Loucy (cell line): ENCODE measurements at regions not wholly inside any gene's neighbourhood (a gene's known extent, or its start where the extent isn't known, plus 50 kb on each side); places are given as distances from the start of the nearest gene placed in this dataset.

ENCODE experiments used
- H2AFZ ChIP-seq: fragments of 200-600 bp; sonication (generic); 2 replicates; pipeline ENCODE4 v1.6.0; 2016; ENCODE audit warnings: antibody characterized with exemption, mild to moderate bottlenecking, low read length, moderate library complexity
- H3F3A ChIP-seq: fragments of 200-600 bp; 2 replicates; pipeline ENCODE4 v1.6.0; 2016; ENCODE audit warnings: antibody characterized with exemption, low read depth, mild to moderate bottlenecking
- H3K27me3 ChIP-seq: fragments of 200-600 bp; sonication (generic); 2 replicates; pipeline ENCODE4 v1.6.1; 2014; ENCODE audit warnings: low read length, mild to moderate bottlenecking; ENCODE audit not compliant: insufficient read depth, poor library complexity, severe bottlenecking
- H3K36me3 ChIP-seq: fragments of 200-600 bp; sonication (generic); 2 replicates; pipeline ENCODE4 v1.6.1; 2016; ENCODE audit warnings: low read length; ENCODE audit not compliant: insufficient read depth
- H3K4me1 ChIP-seq: fragments of 200-600 bp; sonication (generic); 2 replicates; pipeline ENCODE4 v1.5.1; 2014; ENCODE audit warnings: low read length, mild to moderate bottlenecking; ENCODE audit not compliant: insufficient read depth, poor library complexity, severe bottlenecking
- H3K4me2 ChIP-seq: fragments of 200-600 bp; sonication (generic); 2 replicates; pipeline ENCODE4 v1.6.0; 2014; ENCODE audit warnings: antibody characterized with exemption, low read length, low read depth, mild to moderate bottlenecking; ENCODE audit not compliant: poor library complexity, severe bottlenecking
- H3K4me3 ChIP-seq: fragments of 200-600 bp; sonication (generic); 2 replicates; pipeline ENCODE4 v1.5.1; 2014; ENCODE audit warnings: low read length, mild to moderate bottlenecking, mixed read lengths; ENCODE audit not compliant: poor library complexity, severe bottlenecking
- H3K79me2 ChIP-seq: fragments of 200-600 bp; sonication (generic); 2 replicates; pipeline ENCODE4 v1.6.1; 2014; ENCODE audit warnings: low read length; ENCODE audit not compliant: insufficient read depth
- H3K9ac ChIP-seq: fragments of 200-600 bp; sonication (generic); 2 replicates; pipeline ENCODE4 v1.6.0; 2014; ENCODE audit warnings: mild to moderate bottlenecking, low read depth, low read length, moderate library complexity; ENCODE audit not compliant: poor library complexity, severe bottlenecking
- H3K9me2 ChIP-seq: fragments of 200-600 bp; sonication (generic); replicated peaks from 2 replicates; pipeline ENCODE4 v1.6.1; 2016; ENCODE audit warnings: low read depth, low read length, mixed read lengths
- H3K9me3 ChIP-seq: fragments of 200-600 bp; sonication (generic); 2 replicates; pipeline ENCODE4 v1.6.1; 2014; ENCODE audit warnings: mild to moderate bottlenecking, antibody characterized with exemption, low read length, low read depth; ENCODE audit not compliant: insufficient read depth
- H4K20me1 ChIP-seq: fragments of 200-600 bp; sonication (generic); 2 replicates; pipeline ENCODE4 v1.6.0; 2014; ENCODE audit warnings: antibody characterized with exemption, low read length, mild to moderate bottlenecking; ENCODE audit not compliant: insufficient read depth, poor library complexity, severe bottlenecking
- EZH2phosphoT487 ChIP-seq: fragments of 200-600 bp; IDR thresholded peaks from 2 replicates; pipeline ENCODE4 v1.6.1; 2018; ENCODE audit warnings: antibody characterized with exemption, mild to moderate bottlenecking, moderate library complexity, borderline replicate concordance
- TF ChIP-seq, protein P1 (sequence below): fragments of 200-600 bp; sonication (generic); conservative IDR thresholded peaks from 2 replicates; pipeline ENCODE4 v1.5.1; 2014; ENCODE audit warnings: mild to moderate bottlenecking, antibody characterized with exemption, low read length

DNA sequence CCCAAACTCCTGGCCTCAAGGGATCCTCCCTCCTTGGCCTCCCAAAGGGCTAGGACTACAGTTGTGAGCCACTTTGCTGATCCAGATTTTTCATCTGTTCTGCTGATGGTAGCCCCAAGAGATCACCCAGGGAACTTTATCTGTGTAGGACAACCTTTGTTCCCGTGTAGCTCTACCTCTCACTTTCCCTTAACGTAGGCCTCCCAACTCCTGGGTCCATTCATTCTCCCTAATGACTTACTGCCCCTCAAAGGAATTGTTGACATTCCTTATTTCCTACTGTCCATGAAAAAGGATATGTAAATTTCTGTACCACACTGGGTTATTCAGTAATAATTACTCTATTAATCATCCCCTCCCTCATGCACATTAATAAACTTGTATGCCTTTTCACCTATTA, 51.0 kb upstream of the PHF24 start:
- Histone ChIP-seq H3K9ac (no peak overlapping the region), H3K9me2 (no peaks in the 10 kb centered on the region), H3K4me2 (no peak overlapping the region), H3F3A (no peaks in the 10 kb centered on the region), H3K4me3 (no peak overlapping the region), H2AFZ (no peak overlapping the region), H3K79me2 (no peaks in the 10 kb centered on the region), H3K27me3 (no peaks in the 10 kb centered on the region), H3K9me3 (no peaks in the 10 kb centered on the region), H3K36me3 (no peaks in the 10 kb centered on the region), H3K4me1 (no peaks in the 10 kb centered on the region), H4K20me1 (no peaks in the 10 kb centered on the region)
- TF ChIP-seq, protein P1, sequence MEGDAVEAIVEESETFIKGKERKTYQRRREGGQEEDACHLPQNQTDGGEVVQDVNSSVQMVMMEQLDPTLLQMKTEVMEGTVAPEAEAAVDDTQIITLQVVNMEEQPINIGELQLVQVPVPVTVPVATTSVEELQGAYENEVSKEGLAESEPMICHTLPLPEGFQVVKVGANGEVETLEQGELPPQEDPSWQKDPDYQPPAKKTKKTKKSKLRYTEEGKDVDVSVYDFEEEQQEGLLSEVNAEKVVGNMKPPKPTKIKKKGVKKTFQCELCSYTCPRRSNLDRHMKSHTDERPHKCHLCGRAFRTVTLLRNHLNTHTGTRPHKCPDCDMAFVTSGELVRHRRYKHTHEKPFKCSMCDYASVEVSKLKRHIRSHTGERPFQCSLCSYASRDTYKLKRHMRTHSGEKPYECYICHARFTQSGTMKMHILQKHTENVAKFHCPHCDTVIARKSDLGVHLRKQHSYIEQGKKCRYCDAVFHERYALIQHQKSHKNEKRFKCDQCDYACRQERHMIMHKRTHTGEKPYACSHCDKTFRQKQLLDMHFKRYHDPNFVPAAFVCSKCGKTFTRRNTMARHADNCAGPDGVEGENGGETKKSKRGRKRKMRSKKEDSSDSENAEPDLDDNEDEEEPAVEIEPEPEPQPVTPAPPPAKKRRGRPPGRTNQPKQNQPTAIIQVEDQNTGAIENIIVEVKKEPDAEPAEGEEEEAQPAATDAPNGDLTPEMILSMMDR = no peak
- no peak for TF ChIP-seq EZH2phosphoT487

DNA sequence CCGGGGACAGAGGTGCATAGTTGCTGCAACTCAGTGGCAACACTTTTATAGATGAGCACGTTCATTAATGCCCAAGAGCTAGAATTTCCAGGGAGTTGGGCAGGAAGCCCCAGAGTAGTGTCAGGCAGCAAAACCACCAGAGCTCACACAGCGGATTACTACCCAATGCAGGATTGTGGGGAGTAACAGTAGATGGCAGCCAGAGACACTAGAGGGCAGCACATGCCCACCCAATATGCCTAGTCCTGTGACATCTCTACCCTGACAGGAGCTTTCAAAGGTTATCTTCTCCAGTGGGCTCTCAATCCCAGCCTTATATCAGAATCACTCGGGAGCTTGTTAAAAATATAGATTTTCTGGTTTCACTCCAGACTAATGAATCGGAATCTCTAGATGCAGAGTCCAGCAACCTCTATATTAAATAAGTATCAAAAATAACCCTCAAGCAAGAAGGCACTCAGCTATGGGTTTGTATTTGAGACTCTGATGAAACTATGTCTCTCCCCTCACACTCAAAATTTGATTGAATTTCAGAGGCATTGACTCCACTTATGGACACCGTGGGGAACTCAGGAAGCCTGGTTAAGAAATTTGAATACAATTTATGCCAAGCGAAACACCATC, 58.4 kb upstream of the PHF24 start:
- Histone ChIP-seq H3K9me3 (no peaks in the 10 kb centered on the region), H3K4me1 (no peaks in the 10 kb centered on the region), H3K9me2 (no peaks in the 10 kb centered on the region), H3F3A (no peaks in the 10 kb centered on the region), H3K27me3 (no peaks in the 10 kb centered on the region), H3K4me3 (no peak overlapping the region), H2AFZ (no peak overlapping the region), H3K79me2 (no peaks in the 10 kb centered on the region), H4K20me1 (no peaks in the 10 kb centered on the region), H3K36me3 (no peaks in the 10 kb centered on the region), H3K9ac (no peak overlapping the region), H3K4me2 (no peak overlapping the region)
- TF ChIP-seq, protein P1 = peak; percentile 83
- no peak for TF ChIP-seq EZH2phosphoT487

DNA sequence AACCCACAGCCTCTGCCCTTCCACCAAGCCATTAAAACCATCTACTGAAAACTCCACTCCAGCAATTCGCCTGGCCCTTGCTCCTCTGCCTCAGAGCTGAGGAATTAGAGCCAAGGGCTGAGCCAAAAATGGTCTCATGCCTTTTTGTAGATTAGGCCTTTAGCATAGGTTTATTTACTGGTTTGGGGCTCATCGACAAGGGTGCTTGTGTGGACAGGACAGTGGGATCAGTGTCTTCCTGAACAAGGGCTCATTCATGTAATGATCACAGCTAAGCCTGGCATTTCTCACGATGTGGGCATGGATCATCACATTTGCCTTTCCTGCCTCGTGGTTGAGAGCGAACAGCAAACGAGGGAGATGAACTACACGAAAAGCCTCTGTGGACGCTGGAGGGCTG, 59.2 kb upstream of the PHF24 start:
- Histone ChIP-seq H4K20me1 (no peaks in the 10 kb centered on the region), H3K4me1 (no peaks in the 10 kb centered on the region), H3K36me3 (no peaks in the 10 kb centered on the region), H2AFZ (no peak overlapping the region), H3K9me2 (no peaks in the 10 kb centered on the region), H3K9me3 (no peaks in the 10 kb centered on the region), H3K4me3 (no peak overlapping the region), H3K27me3 (no peaks in the 10 kb centered on the region), H3K9ac (no peak overlapping the region), H3K4me2 (no peak overlapping the region), H3K79me2 (no peaks in the 10 kb centered on the region), H3F3A (no peaks in the 10 kb centered on the region)
- TF ChIP-seq, protein P1 = no peak
- TF ChIP-seq EZH2phosphoT487 = no peak
